ENCODE measurements at regions not wholly inside any gene's neighbourhood (a gene's known extent, or its start where the extent isn't known, plus 50 kb on each side); places are given as distances from the start of the nearest gene placed in this dataset.

DNA sequence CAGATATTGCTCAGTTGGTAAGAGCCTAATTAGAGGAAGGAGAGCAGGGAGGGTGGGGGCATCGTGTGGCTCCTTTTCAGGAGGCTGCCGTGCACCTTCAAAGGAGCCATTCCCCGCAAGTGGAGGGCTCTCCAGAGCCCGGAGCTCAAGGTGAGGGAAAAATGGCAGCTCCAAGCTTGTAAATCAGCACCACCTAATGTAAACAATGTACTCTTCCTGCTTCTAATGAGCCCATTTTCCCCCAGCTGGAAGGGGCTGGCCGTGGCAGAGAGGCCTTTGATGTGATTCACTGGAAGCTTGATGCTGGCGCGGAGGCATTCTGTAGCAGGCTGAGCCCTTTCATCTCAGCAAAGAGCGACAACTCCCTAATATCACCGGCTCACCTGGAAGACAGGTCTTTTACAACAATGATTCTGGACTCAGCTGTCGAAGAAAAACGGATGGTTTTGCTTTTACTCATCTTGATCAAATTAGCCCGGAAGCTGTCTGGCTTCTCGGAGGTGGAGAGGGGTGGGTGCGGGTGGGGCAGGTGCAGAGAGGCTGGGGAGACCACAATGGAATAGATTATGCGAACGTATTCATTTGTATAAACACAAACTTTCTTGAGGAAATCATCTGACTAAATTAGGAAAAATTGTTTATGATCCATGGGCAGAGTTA lies 112.5 kb downstream of the RRAGC start:
- ChIA-PET POLR2A (no interaction called here), CTCF (interaction anchor here (0.8 kb wide), 1 partner anchor 531 kb away, joined by 3 read pairs; no protein-coding TSS in a partner anchor)
- intact Hi-C loops (cut with micrococcal nuclease), result no loop called here
- H3K36me3 Mint-ChIP-seq (ENCODE audit: insufficient read depth, unreplicated experiment), result no peaks in the 10 kb centered on the region
- H3K9me3 Mint-ChIP-seq (ENCODE audit: unreplicated experiment), result no peaks in the 10 kb centered on the region
- H3K4me1 Mint-ChIP-seq (ENCODE audit: insufficient read depth, unreplicated experiment), result no peaks in the 10 kb centered on the region
- H3K27me3 Mint-ChIP-seq (ENCODE audit: insufficient read depth, unreplicated experiment), result peaks cover 16% of the 10 kb centered on the region
- TF ChIP-seq, protein P1, sequence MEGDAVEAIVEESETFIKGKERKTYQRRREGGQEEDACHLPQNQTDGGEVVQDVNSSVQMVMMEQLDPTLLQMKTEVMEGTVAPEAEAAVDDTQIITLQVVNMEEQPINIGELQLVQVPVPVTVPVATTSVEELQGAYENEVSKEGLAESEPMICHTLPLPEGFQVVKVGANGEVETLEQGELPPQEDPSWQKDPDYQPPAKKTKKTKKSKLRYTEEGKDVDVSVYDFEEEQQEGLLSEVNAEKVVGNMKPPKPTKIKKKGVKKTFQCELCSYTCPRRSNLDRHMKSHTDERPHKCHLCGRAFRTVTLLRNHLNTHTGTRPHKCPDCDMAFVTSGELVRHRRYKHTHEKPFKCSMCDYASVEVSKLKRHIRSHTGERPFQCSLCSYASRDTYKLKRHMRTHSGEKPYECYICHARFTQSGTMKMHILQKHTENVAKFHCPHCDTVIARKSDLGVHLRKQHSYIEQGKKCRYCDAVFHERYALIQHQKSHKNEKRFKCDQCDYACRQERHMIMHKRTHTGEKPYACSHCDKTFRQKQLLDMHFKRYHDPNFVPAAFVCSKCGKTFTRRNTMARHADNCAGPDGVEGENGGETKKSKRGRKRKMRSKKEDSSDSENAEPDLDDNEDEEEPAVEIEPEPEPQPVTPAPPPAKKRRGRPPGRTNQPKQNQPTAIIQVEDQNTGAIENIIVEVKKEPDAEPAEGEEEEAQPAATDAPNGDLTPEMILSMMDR (IDR thresholded peaks at IDR 0.05; ENCODE audit: unreplicated experiment), result no peak
- H3K4me3 Mint-ChIP-seq (ENCODE audit: unreplicated experiment), result no peak overlapping the region
- no peak for DNase-seq (ENCODE audit: unreplicated experiment)
- no peak overlapping the region for H3K27ac Mint-ChIP-seq (ENCODE audit: low read depth, unreplicated experiment)
- no TSS peak for BruUV-seq (replicated peaks)

DNA sequence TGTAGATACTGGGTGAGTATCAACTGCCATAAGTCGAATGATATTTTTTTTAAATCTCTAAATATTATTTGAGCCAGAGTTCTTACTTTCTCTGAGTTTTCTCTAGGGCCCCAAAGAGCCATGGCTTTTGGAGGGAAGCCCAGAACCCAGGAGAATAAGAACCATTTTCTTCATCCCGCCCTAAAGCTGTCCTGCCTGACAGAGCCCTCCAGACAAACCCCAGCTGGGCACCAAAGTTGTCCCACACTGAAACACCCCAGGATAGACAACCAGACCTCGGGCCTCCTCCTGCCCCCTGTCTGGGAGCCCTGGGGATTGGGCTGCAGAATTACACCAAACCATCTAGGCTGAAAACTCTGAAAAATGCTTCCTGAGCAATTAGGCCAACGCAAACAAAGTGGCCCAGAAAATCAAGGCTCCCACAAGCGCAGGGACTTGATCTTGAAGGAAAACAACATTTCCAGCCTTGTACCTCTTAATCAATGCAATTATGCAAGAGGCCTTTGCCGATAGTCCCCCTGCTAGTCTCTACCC lies 113.1 kb downstream of the RRAGC start:
- no peak overlapping the region for H3K27ac Mint-ChIP-seq (ENCODE audit: low read depth, unreplicated experiment)
- intact Hi-C loops (cut with micrococcal nuclease), result no loop called here
- TF ChIP-seq, protein P1 (IDR thresholded peaks at IDR 0.05; ENCODE audit: unreplicated experiment), result no peak
- H3K4me1 Mint-ChIP-seq (ENCODE audit: insufficient read depth, unreplicated experiment), result no peaks in the 10 kb centered on the region
- H3K9me3 Mint-ChIP-seq (ENCODE audit: unreplicated experiment), result no peaks in the 10 kb centered on the region
- no peaks in the 10 kb centered on the region for H3K36me3 Mint-ChIP-seq (ENCODE audit: insufficient read depth, unreplicated experiment)
- CTCF ChIA-PET, result interaction anchor here (0.8 kb wide), 1 partner anchor 530 kb away, joined by 3 read pairs; no protein-coding TSS in a partner anchor
- no TSS peak for BruUV-seq (replicated peaks)
- POLR2A ChIA-PET, result no interaction called here
- DNase-seq (ENCODE audit: unreplicated experiment), result no peak
- peaks cover 11% of the 10 kb centered on the region for H3K27me3 Mint-ChIP-seq (ENCODE audit: insufficient read depth, unreplicated experiment)
- H3K4me3 Mint-ChIP-seq (ENCODE audit: unreplicated experiment), result no peak overlapping the region

DNA sequence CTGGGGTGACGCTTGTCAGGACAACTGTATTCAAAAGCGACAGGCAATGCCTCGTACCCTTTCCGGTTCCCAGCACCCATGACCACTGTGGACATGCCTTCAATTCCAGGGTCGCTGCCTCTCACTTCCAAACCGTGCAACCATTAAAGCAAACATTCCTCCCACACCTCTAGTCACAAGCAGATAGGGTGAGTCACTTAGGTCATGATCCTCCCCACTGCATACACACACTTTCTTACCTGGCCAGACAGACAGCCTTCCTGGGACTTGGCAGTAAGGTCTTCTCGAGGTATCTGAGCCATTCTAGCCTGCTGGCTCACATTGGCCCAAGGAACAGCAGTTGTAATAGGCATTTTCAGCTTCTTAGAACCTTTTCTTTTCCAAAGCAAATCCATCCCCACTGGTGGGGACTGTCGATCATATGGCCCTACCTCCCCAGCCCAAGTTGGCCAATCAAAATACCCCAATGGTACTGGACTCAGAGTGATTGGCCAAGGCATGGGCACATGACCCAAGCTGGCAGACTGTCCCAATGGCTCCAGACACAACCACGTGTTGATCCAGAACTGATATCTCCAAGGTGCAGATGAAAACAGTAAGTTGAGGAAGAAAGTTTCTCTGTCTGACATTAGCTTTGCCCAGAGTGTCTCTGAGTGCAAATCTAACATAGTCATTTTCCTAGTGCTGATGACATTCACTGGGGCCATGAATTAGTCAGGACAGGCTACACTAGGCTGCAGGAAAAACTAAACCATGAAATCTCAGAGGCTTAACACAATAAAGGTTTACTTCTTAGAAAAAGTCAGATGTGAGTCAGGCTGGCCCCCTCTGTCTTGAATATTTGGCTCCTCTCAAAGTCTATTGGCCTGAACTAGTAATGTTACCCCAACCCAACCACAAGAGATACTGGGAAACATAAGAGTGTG lies 113.8 kb downstream of the RRAGC start:
- POLR2A ChIA-PET, result no interaction called here
- H3K9me3 Mint-ChIP-seq (ENCODE audit: unreplicated experiment), result no peaks in the 10 kb centered on the region
- H3K4me3 Mint-ChIP-seq (ENCODE audit: unreplicated experiment), result no peak overlapping the region
- no peak overlapping the region for H3K27ac Mint-ChIP-seq (ENCODE audit: low read depth, unreplicated experiment)
- TF ChIP-seq, protein P1 (IDR thresholded peaks at IDR 0.05; ENCODE audit: unreplicated experiment), result no peak
- CTCF ChIA-PET, result no interaction called here
- DNase-seq (ENCODE audit: unreplicated experiment), result peak; percentile 18
- intact Hi-C loops (cut with micrococcal nuclease), result no loop called here
- BruUV-seq (replicated peaks), result no TSS peak
- H3K4me1 Mint-ChIP-seq (ENCODE audit: insufficient read depth, unreplicated experiment), result no peaks in the 10 kb centered on the region
- H3K27me3 Mint-ChIP-seq (ENCODE audit: insufficient read depth, unreplicated experiment), result peaks cover 11% of the 10 kb centered on the region
- H3K36me3 Mint-ChIP-seq (ENCODE audit: insufficient read depth, unreplicated experiment), result no peaks in the 10 kb centered on the region
